ENCODE measurements at regions not wholly inside any gene's neighbourhood (a gene's known extent, or its start where the extent isn't known, plus 50 kb on each side); places are given as distances from the start of the nearest gene placed in this dataset.
"Not testable (repeated sequence)": the region's sequence is repeated elsewhere in the genome, so short reads cannot be mapped to it uniquely, and the experiment has no call there.

- no peak overlapping the region for H3K4me3 Mint-ChIP-seq
- Histone ChIP-seq H3K27me3 (no peaks in the 10 kb centered on the region), H3K27ac (no peak overlapping the region), H3F3A (ENCODE audit: low read depth) (no peaks in the 10 kb centered on the region), H3K36me3 (no peaks in the 10 kb centered on the region), H3K4me1 (no peaks in the 10 kb centered on the region), H3K9me3 (ENCODE audit: low read depth) (peaks cover 4% of the 10 kb centered on the region), H2AFZ (replicated peaks) (no peak overlapping the region), H3K4me3 (no peak overlapping the region), H3K9ac (no peak overlapping the region), H4K20me1 (ENCODE audit: low read depth) (no peaks in the 10 kb centered on the region), H3K4me2 (no peak overlapping the region), H3K79me2 (ENCODE audit: low read depth) (no peaks in the 10 kb centered on the region)
- H3K36me3 Mint-ChIP-seq = no peaks in the 10 kb centered on the region
- H3K27me3 Mint-ChIP-seq (ENCODE audit: insufficient read depth, low read depth) = peaks cover under 1% of the 10 kb centered on the region
- H3K9me3 Mint-ChIP-seq = peaks cover 10% of the 10 kb centered on the region
- H3K4me1 Mint-ChIP-seq = no peaks in the 10 kb centered on the region
- no peak overlapping the region for H3K27ac Mint-ChIP-seq
- no peak for DNase-seq (ENCODE audit: low spot score)
- TF ChIP-seq EZH2 (IDR thresholded peaks at IDR 0.05) = no peak
- TF ChIP-seq CTCF (IDR thresholded peaks at IDR 0.05) = no peak
- no peak for TF ChIP-seq EZH2phosphoT487 (IDR thresholded peaks at IDR 0.05)
These were observed 76.8 kb upstream of the ZNF678 start for GRCh38 chr1:227486559-227486958.

DNA sequence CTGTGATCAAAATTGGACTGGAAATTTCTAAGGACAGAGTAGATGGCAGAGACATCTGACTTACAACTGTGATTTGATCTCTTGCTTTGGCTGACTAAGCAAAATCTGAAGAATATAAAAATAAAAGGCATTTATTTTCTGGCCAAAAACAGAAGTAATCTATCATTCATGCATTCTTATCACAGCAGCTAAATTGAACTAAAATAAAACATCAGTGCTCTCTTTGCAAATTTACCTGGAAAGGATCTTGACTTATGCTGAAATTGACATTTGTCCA is 81.4 kb upstream of the ZNF678 start:
- no peak overlapping the region for H3K9ac ChIP-seq
- no peak overlapping the region for H2AFZ ChIP-seq (replicated peaks)
- H3K27me3 Mint-ChIP-seq (ENCODE audit: insufficient read depth, low read depth) = peaks cover 2% of the 10 kb centered on the region
- no peaks in the 10 kb centered on the region for H3K4me1 ChIP-seq
- H3K36me3 Mint-ChIP-seq = no peaks in the 10 kb centered on the region
- no peaks in the 10 kb centered on the region for H3K36me3 ChIP-seq
- no peak overlapping the region for H3K4me3 Mint-ChIP-seq
- DNase-seq (ENCODE audit: low spot score) = no peak
- H3K27ac Mint-ChIP-seq = no peak overlapping the region
- peaks cover 7% of the 10 kb centered on the region for H3K9me3 Mint-ChIP-seq
- no peaks in the 10 kb centered on the region for H3F3A ChIP-seq (ENCODE audit: low read depth)
- H3K79me2 ChIP-seq (ENCODE audit: low read depth) = no peaks in the 10 kb centered on the region
- H3K27me3 ChIP-seq = peaks cover 15% of the 10 kb centered on the region
- H3K9me3 ChIP-seq (ENCODE audit: low read depth) = peaks cover 4% of the 10 kb centered on the region
- H3K4me3 ChIP-seq = no peak overlapping the region
- H3K4me2 ChIP-seq = no peak overlapping the region
- no peak for TF ChIP-seq EZH2phosphoT487 (IDR thresholded peaks at IDR 0.05)
- TF ChIP-seq EZH2 (IDR thresholded peaks at IDR 0.05) = no peak
- no peak for TF ChIP-seq CTCF (IDR thresholded peaks at IDR 0.05)
- H3K27ac ChIP-seq = no peak overlapping the region
- H4K20me1 ChIP-seq (ENCODE audit: low read depth) = no peaks in the 10 kb centered on the region
- H3K4me1 Mint-ChIP-seq = no peaks in the 10 kb centered on the region

DNA sequence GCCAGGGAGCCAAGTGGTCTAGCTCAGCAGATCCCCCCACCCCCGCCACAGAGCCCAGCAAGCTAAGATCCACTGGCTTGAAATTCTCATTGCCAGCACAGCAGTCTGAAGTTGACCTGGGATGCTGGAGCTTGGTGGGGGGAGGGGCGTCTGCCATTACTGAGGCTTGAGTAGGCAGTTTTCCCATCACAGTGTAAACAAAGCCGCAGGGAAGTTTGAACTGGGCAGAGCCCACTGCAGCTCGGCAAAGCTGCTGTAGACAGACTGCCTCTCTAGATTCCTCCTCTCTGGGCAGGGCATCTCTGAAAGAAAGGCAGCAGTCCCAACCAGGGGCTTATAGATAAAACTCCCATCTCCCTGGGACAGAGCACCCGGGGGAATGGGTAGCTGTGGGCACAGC is 89.3 kb upstream of the ZNF678 start:
- not testable (repeated sequence) for H3F3A ChIP-seq (ENCODE audit: low read depth); H4K20me1 ChIP-seq (ENCODE audit: low read depth); H3K27me3 ChIP-seq; H3K9ac ChIP-seq; H3K4me1 Mint-ChIP-seq; H3K27ac ChIP-seq; H3K4me3 ChIP-seq; H3K4me3 Mint-ChIP-seq; H3K36me3 Mint-ChIP-seq; H3K36me3 ChIP-seq; H3K27ac Mint-ChIP-seq; H3K4me1 ChIP-seq; H3K27me3 Mint-ChIP-seq (ENCODE audit: insufficient read depth, low read depth); H3K9me3 ChIP-seq (ENCODE audit: low read depth); H3K79me2 ChIP-seq (ENCODE audit: low read depth)
- peak; percentile 15 for DNase-seq (ENCODE audit: low spot score)
- peaks cover 17% of the 10 kb centered on the region for H3K9me3 Mint-ChIP-seq
- Histone ChIP-seq H3K4me2 (peak overlapping the region; percentile 13), H2AFZ (replicated peaks) (peak overlapping the region; percentile 61)

DNA sequence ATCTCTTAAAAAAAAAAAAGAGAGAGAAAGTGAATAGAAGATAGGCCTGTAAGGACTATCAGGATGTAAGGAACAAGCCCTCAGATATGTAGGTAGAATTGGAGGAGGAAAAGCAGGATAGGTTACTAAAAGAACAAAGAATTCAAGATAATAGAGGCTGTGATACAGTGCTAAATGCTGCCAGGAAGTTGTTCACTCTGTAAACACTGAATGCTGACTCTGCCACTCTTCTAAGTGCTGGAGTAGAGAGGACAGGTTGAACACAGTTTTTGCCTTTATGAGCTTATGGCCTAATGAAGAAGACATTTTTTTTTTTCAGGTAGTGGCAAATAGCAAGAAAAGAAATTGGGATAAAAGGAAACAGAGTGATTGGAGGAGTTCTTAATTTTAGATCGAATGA is 90.6 kb upstream of the ZNF678 start:
- TF ChIP-seq EZH2phosphoT487 (IDR thresholded peaks at IDR 0.05) = no peak
- no peak for TF ChIP-seq CTCF (IDR thresholded peaks at IDR 0.05)
- TF ChIP-seq EZH2 (IDR thresholded peaks at IDR 0.05) = no peak
- Histone ChIP-seq H2AFZ (replicated peaks) (no peak overlapping the region), H4K20me1 (ENCODE audit: low read depth) (no peaks in the 10 kb centered on the region), H3K4me3 (no peak overlapping the region), H3K36me3 (no peaks in the 10 kb centered on the region), H3K79me2 (ENCODE audit: low read depth) (no peaks in the 10 kb centered on the region), H3K9me3 (ENCODE audit: low read depth) (no peaks in the 10 kb centered on the region), H3K4me1 (peaks cover 6% of the 10 kb centered on the region), H3K4me2 (no peak overlapping the region), H3F3A (ENCODE audit: low read depth) (no peaks in the 10 kb centered on the region), H3K27ac (no peak overlapping the region), H3K27me3 (peaks cover 8% of the 10 kb centered on the region), H3K9ac (no peak overlapping the region)
- no peaks in the 10 kb centered on the region for H3K36me3 Mint-ChIP-seq
- no peak for DNase-seq (ENCODE audit: low spot score)
- no peaks in the 10 kb centered on the region for H3K27me3 Mint-ChIP-seq (ENCODE audit: insufficient read depth, low read depth)
- no peak overlapping the region for H3K4me3 Mint-ChIP-seq
- peaks cover 17% of the 10 kb centered on the region for H3K9me3 Mint-ChIP-seq
- peaks cover 3% of the 10 kb centered on the region for H3K4me1 Mint-ChIP-seq
- H3K27ac Mint-ChIP-seq = no peak overlapping the region

Measured in neural progenitor cell (in vitro differentiated cells).